ENCODE measurements at regions not wholly inside any gene's neighbourhood (a gene's known extent, or its start where the extent isn't known, plus 50 kb on each side); places are given as distances from the start of the nearest gene placed in this dataset.

DNA sequence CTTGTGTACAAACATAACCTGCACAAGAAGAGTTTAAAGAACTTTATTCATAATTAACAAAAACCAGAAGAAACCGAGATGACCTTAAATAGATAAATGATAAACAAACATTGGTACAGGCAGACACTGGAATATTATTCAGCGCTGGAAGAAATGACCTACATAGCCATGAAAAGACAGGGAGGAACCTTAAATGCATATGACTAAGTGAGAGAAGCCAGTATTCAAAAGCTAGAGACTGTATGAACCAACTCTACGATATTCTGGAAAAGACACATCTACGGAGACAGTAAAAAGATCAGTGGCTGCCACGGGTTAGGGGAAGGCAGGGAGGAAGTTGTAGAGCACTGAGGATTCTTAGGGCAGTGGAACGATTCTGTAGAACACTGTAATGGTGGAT lies 333.8 kb upstream of the AKR1E2 start:
- Histone ChIP-seq H3K36me3 (ENCODE audit: control insufficient read depth, insufficient read depth, low read length) (no peaks in the 10 kb centered on the region), H3K4me3 (ENCODE audit: low read depth in 2 of 2, low read length in 2 of 2) (no peak overlapping the region), H3K27me3 (ENCODE audit: control insufficient read depth, insufficient read depth, low read length) (no peaks in the 10 kb centered on the region), H3K27ac (ENCODE audit: low read length) (no peak overlapping the region; the same call in 1 of the 2 replicates), H3K4me1 (ENCODE audit: control insufficient read depth, insufficient read depth, low read length) (no peaks in the 10 kb centered on the region), H3K9me3 (ENCODE audit: control insufficient read depth, insufficient read depth, low read depth, low read length) (peaks cover 8% of the 10 kb centered on the region; the same call in 1 of the 2 replicates)
- in situ Hi-C loops (cut with HindIII; ENCODE audit: low pct_unique_long_range_greater_than_20kb, low sequenced_read_pairs): no loop called here
- intact Hi-C loops (cut with micrococcal nuclease; ENCODE audit: unreplicated experiment): no loop called here
- ATAC-seq (no peak), DNase-seq (ENCODE audit: low read depth, low spot score) (no peak)
- ChIA-PET CTCF (no interaction called here), POLR2A (no interaction called here)
- TF ChIP-seq, protein P1, sequence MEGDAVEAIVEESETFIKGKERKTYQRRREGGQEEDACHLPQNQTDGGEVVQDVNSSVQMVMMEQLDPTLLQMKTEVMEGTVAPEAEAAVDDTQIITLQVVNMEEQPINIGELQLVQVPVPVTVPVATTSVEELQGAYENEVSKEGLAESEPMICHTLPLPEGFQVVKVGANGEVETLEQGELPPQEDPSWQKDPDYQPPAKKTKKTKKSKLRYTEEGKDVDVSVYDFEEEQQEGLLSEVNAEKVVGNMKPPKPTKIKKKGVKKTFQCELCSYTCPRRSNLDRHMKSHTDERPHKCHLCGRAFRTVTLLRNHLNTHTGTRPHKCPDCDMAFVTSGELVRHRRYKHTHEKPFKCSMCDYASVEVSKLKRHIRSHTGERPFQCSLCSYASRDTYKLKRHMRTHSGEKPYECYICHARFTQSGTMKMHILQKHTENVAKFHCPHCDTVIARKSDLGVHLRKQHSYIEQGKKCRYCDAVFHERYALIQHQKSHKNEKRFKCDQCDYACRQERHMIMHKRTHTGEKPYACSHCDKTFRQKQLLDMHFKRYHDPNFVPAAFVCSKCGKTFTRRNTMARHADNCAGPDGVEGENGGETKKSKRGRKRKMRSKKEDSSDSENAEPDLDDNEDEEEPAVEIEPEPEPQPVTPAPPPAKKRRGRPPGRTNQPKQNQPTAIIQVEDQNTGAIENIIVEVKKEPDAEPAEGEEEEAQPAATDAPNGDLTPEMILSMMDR (IDR thresholded peaks at IDR 0.05): no peak
- TF ChIP-seq, protein P2, sequence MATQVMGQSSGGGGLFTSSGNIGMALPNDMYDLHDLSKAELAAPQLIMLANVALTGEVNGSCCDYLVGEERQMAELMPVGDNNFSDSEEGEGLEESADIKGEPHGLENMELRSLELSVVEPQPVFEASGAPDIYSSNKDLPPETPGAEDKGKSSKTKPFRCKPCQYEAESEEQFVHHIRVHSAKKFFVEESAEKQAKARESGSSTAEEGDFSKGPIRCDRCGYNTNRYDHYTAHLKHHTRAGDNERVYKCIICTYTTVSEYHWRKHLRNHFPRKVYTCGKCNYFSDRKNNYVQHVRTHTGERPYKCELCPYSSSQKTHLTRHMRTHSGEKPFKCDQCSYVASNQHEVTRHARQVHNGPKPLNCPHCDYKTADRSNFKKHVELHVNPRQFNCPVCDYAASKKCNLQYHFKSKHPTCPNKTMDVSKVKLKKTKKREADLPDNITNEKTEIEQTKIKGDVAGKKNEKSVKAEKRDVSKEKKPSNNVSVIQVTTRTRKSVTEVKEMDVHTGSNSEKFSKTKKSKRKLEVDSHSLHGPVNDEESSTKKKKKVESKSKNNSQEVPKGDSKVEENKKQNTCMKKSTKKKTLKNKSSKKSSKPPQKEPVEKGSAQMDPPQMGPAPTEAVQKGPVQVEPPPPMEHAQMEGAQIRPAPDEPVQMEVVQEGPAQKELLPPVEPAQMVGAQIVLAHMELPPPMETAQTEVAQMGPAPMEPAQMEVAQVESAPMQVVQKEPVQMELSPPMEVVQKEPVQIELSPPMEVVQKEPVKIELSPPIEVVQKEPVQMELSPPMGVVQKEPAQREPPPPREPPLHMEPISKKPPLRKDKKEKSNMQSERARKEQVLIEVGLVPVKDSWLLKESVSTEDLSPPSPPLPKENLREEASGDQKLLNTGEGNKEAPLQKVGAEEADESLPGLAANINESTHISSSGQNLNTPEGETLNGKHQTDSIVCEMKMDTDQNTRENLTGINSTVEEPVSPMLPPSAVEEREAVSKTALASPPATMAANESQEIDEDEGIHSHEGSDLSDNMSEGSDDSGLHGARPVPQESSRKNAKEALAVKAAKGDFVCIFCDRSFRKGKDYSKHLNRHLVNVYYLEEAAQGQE (IDR thresholded peaks at IDR 0.05; ENCODE audit: insufficient read depth in 1 of 2, low read depth in 2 of 2, low read length in 1 of 2): no peak
- TF ChIP-seq TCF7L2 (IDR thresholded peaks at IDR 0.05; ENCODE audit: low read depth, low read length) (no peak), POLR2AphosphoS5 (IDR thresholded peaks at IDR 0.05; ENCODE audit: low read depth, low read length) (no peak), SIN3A (IDR thresholded peaks at IDR 0.05; ENCODE audit: borderline replicate concordance, insufficient read depth, low read depth, low read length) (no peak)
- BruUV-seq (replicated peaks): no TSS peak

DNA sequence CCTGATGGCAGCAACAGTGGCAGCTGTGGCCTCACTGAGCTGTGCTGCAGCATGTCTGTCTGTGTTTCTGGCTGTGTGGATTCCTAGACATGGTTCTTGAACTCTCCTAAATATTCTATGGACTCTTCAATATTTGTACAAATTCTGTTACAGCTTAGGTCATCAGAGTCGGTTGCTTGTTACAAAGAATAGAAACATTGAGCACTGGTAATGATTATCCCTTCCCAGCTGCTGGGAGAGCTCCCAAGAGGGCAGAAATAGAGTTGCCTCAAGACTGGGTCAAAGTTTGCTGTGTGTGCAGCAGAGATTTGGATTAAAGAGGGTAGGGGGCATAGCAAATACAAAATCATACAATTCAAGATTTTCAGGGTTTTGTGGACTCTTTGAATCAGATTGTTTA lies 337.1 kb upstream of the AKR1E2 start:
- H3K4me1 ChIP-seq (ENCODE audit: control insufficient read depth, insufficient read depth, low read length): no peaks in the 10 kb centered on the region
- H3K4me3 ChIP-seq (ENCODE audit: low read depth in 2 of 2, low read length in 2 of 2): no peak overlapping the region
- CTCF ChIA-PET: no interaction called here
- H3K36me3 ChIP-seq (ENCODE audit: control insufficient read depth, insufficient read depth, low read length): no peaks in the 10 kb centered on the region
- H3K9me3 ChIP-seq (ENCODE audit: control insufficient read depth, insufficient read depth, low read depth, low read length): peaks cover 8% of the 10 kb centered on the region; the same call in 1 of the 2 replicates
- no peak for DNase-seq (ENCODE audit: low read depth, low spot score)
- in situ Hi-C loops (cut with HindIII; ENCODE audit: low pct_unique_long_range_greater_than_20kb, low sequenced_read_pairs) (no loop called here), intact Hi-C loops (cut with micrococcal nuclease; ENCODE audit: unreplicated experiment) (no loop called here)
- TF ChIP-seq TCF7L2 (IDR thresholded peaks at IDR 0.05; ENCODE audit: low read depth, low read length) (no peak), SIN3A (IDR thresholded peaks at IDR 0.05; ENCODE audit: borderline replicate concordance, insufficient read depth, low read depth, low read length) (no peak)
- TF ChIP-seq, protein P1 (IDR thresholded peaks at IDR 0.05): no peak
- TF ChIP-seq, protein P2 (IDR thresholded peaks at IDR 0.05; ENCODE audit: insufficient read depth in 1 of 2, low read depth in 2 of 2, low read length in 1 of 2): no peak
- no TSS peak for BruUV-seq (replicated peaks)
- H3K27ac ChIP-seq (ENCODE audit: low read length): no peak overlapping the region
- POLR2A ChIA-PET: no interaction called here
- H3K27me3 ChIP-seq (ENCODE audit: control insufficient read depth, insufficient read depth, low read length): no peaks in the 10 kb centered on the region
- no peak for ATAC-seq

Measured in Panc1 (cell line).